ENCODE measurements at regions not wholly inside any gene's neighbourhood (a gene's known extent, or its start where the extent isn't known, plus 50 kb on each side); places are given as distances from the start of the nearest gene placed in this dataset.

- no peaks in the 10 kb centered on the region for H3K79me1 ChIP-seq (ENCODE audit: insufficient read depth, low read depth, low read length, poor library complexity, severe bottlenecking)
- H3K27ac Mint-ChIP-seq, result no peak overlapping the region
- H3K4ac ChIP-seq (ENCODE audit: low read depth, low read length), result no peak overlapping the region
- WGBS (ENCODE audit: extremely low coverage, insufficient read length, low lambda C conversion rate), result no CpG with 5 or more reads among the region's 4 CpGs
- H3K9me3 Mint-ChIP-seq, result 0 out of 5 replicates have a peak, but pooled peaks cover 0 to 4% of the 10 kb centered on the region in 2 experiments
- H4K5ac ChIP-seq (ENCODE audit: insufficient read length, low read depth, low read length), result no peak overlapping the region
- peaks cover 5 to 7% of the 10 kb centered on the region in 2 experiments for H3K4me1 Mint-ChIP-seq
- no peak overlapping the region for H2BK120ac ChIP-seq (ENCODE audit: low read depth, low read length, poor library complexity, severe bottlenecking)
- H3K4me3 Mint-ChIP-seq, result no peak overlapping the region
- H3K18ac ChIP-seq (ENCODE audit: insufficient read length, low read depth, low read length), result no peak overlapping the region
- H2BK12ac ChIP-seq (ENCODE audit: insufficient read length, low read depth, low read length), result no peak overlapping the region
- no peak overlapping the region for H3K56ac ChIP-seq (ENCODE audit: insufficient read length, low read depth, low read length)
- no peak overlapping the region for H3K9ac ChIP-seq (ENCODE audit: extremely low read depth, insufficient read length, low read length)
- no peak overlapping the region for H3K14ac ChIP-seq (ENCODE audit: insufficient read depth, low read length)
- H3K27ac ChIP-seq (ENCODE audit: insufficient read length, low read depth, low read length), result no peak overlapping the region
- no peak overlapping the region for H3T11ph ChIP-seq (ENCODE audit: low read length)
- H2BK20ac ChIP-seq (ENCODE audit: low read depth, low read length, poor library complexity, severe bottlenecking), result no peak overlapping the region
- no peaks in the 10 kb centered on the region for H3K23me2 ChIP-seq (ENCODE audit: insufficient read length, low read depth, low read length, poor library complexity, severe bottlenecking)
- no peak overlapping the region for H2AFZ ChIP-seq (ENCODE audit: low read length)
- H2BK15ac ChIP-seq (ENCODE audit: low read depth, low read length), result no peak overlapping the region
- H3K36me3 Mint-ChIP-seq (ENCODE audit: insufficient read depth in 1 of 3, low read depth in 3 of 3), result no peaks in the 10 kb centered on the region
- H4K20me1 ChIP-seq (ENCODE audit: control insufficient read depth, insufficient read depth, insufficient read length), result no peaks in the 10 kb centered on the region
- no peak for TF ChIP-seq CTCF (conservative IDR thresholded peaks at IDR 0.05)
- no peak overlapping the region for H2BK5ac ChIP-seq (ENCODE audit: insufficient read length, low read length)
- no peaks in the 10 kb centered on the region for H3K4me1 ChIP-seq (ENCODE audit: insufficient read depth, low read length)
- no peak overlapping the region for H2AK5ac ChIP-seq (ENCODE audit: insufficient read length, low read length)
- DNase-seq, result no peak
- H4K91ac ChIP-seq (ENCODE audit: insufficient read length, low read depth, low read length), result no peak overlapping the region
- no peak overlapping the region for H3K23ac ChIP-seq (ENCODE audit: insufficient read length, low read depth, low read length)
- no peaks in the 10 kb centered on the region for H3K9me3 ChIP-seq (ENCODE audit: control insufficient read depth, low read depth, low read length)
- no peaks in the 10 kb centered on the region for H3K27me3 ChIP-seq (ENCODE audit: insufficient read depth, low read length)
- H3K27me3 Mint-ChIP-seq (ENCODE audit: low read depth), result no peaks in the 10 kb centered on the region
- no peak overlapping the region for H4K8ac ChIP-seq (replicated peaks; ENCODE audit: insufficient read length, low read depth, low read length)
- H3K4me2 ChIP-seq (ENCODE audit: insufficient read depth, insufficient read length, low read length), result no peak overlapping the region
- no peaks in the 10 kb centered on the region for H3K79me2 ChIP-seq (ENCODE audit: insufficient read depth, low read length)
Measured at GRCh38 chr5:67487862-67488261, 291.3 kb upstream of the CD180 start.
